NCI-H1105 (cell line): ENCODE measurements at regions not wholly inside any gene's neighbourhood (a gene's known extent, or its start where the extent isn't known, plus 50 kb on each side); places are given as distances from the start of the nearest gene placed in this dataset.

Experiments used
- DNase-seq: peaks from one replicate; lab custom pipeline; 2025; lab: John Stamatoyannopoulos, UW

GRCh38 chr4:123939621-123940020 lies 543.0 kb downstream of the SPRY1 start:
- no peak for DNase-seq

GRCh38 chr4:123940604-123941003 lies 544.0 kb downstream of the SPRY1 start:
- no peak for DNase-seq

GRCh38 chr4:123941306-123941705 lies 544.7 kb downstream of the SPRY1 start:
- no peak for DNase-seq

GRCh38 chr4:123943976-123944375 lies 547.4 kb downstream of the SPRY1 start:
- no peak for DNase-seq

- no peak for DNase-seq
These were observed 548.7 kb downstream of the SPRY1 start for GRCh38 chr4:123945301-123945700.

- no peak for DNase-seq
These were observed 553.9 kb downstream of the SPRY1 start for GRCh38 chr4:123950530-123950929.

GRCh38 chr4:123952530-123953274 lies 556.1 kb downstream of the SPRY1 start:
- no peak for DNase-seq

GRCh38 chr4:123953566-123953965 lies 557.0 kb downstream of the SPRY1 start:
- DNase-seq: no peak

GRCh38 chr4:123954220-123954619 lies 557.6 kb downstream of the SPRY1 start:
- no peak for DNase-seq

GRCh38 chr4:123955167-123955800 lies 558.7 kb downstream of the SPRY1 start:
- DNase-seq: no peak

- no peak for DNase-seq
These were observed 559.6 kb downstream of the SPRY1 start for GRCh38 chr4:123956204-123956603.

- no peak for DNase-seq
These were observed 570.6 kb downstream of the SPRY1 start for GRCh38 chr4:123966990-123967769.

- DNase-seq: no peak
These were observed 575.4 kb downstream of the SPRY1 start for GRCh38 chr4:123972031-123972430.

- DNase-seq: no peak
These were observed 578.0 kb downstream of the SPRY1 start for GRCh38 chr4:123974386-123975149.

- peak; percentile 47 for DNase-seq
These were observed 579.7 kb downstream of the SPRY1 start for GRCh38 chr4:123976285-123976684.

- DNase-seq: no peak
These were observed 580.2 kb downstream of the SPRY1 start for GRCh38 chr4:123976819-123977218.

GRCh38 chr4:123977641-123978081 lies 581.1 kb downstream of the SPRY1 start:
- DNase-seq: no peak

- DNase-seq: no peak
These were observed 582.0 kb downstream of the SPRY1 start for GRCh38 chr4:123978637-123979036.

GRCh38 chr4:123980736-123981300 lies 584.2 kb downstream of the SPRY1 start:
- no peak for DNase-seq

GRCh38 chr4:123984886-123985285 lies 588.3 kb downstream of the SPRY1 start:
- DNase-seq: no peak

- no peak for DNase-seq
These were observed 589.7 kb downstream of the SPRY1 start for GRCh38 chr4:123986268-123986798.
